ENCODE measurements at regions not wholly inside any gene's neighbourhood (a gene's known extent, or its start where the extent isn't known, plus 50 kb on each side); places are given as distances from the start of the nearest gene placed in this dataset.

DNA sequence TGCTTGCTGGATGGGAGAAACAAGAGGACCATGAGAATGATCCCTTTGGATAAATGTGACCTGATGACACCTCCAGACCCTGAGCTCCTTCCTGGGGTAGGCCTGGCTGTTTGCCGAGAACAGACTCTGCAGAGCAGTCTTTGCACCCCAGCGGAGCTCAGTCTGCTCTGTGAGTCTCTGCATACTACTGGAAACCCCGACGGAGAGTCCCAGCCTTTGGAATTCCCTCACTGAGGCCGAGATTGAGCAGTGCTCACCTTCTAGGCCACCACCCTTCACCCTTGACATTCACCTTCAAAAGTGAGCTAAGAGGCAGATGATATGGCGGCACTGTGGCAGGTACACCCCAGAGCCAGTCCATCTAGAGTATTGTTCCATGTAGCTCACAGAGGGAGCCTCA lies 172.2 kb upstream of the CDH13 start:
- CTCF ChIA-PET (ENCODE audit: low intra/inter-chr PET ratio): no interaction called here
- no peak overlapping the region for H3K27ac ChIP-seq (ENCODE audit: extremely low read depth, low read depth, low read length)
- H3K9ac ChIP-seq (ENCODE audit: insufficient read depth in 1 of 2, low read depth in 2 of 2, low read length in 2 of 2): no peak overlapping the region
- no peaks in the 10 kb centered on the region for H3K9me3 ChIP-seq (replicated peaks; ENCODE audit: control insufficient read depth, insufficient read depth, low read depth, low read length)
- no peaks in the 10 kb centered on the region for H3K4me1 ChIP-seq (replicated peaks in 1 of 2; ENCODE audit: control insufficient read depth in 2 of 2, insufficient read depth in 2 of 2, low read length in 2 of 2)
- H3K9me1 ChIP-seq (ENCODE audit: control insufficient read depth, insufficient read depth, low read length): no peaks in the 10 kb centered on the region
- TF ChIP-seq GTF2E2 (tag; IDR thresholded peaks at IDR 0.05) (no peak), ZNF75A (CRISPR knock-in tag; IDR thresholded peaks at IDR 0.05) (no peak), NFIC (IDR thresholded peaks at IDR 0.05) (no peak), NCOA1 (IDR thresholded peaks at IDR 0.05; ENCODE audit: low read depth) (no peak), PHTF2 (CRISPR knock-in tag; IDR thresholded peaks at IDR 0.05) (no peak)
- TF ChIP-seq, protein P1, sequence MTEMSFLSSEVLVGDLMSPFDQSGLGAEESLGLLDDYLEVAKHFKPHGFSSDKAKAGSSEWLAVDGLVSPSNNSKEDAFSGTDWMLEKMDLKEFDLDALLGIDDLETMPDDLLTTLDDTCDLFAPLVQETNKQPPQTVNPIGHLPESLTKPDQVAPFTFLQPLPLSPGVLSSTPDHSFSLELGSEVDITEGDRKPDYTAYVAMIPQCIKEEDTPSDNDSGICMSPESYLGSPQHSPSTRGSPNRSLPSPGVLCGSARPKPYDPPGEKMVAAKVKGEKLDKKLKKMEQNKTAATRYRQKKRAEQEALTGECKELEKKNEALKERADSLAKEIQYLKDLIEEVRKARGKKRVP (CRISPR knock-in tag; IDR thresholded peaks at IDR 0.05): no peak
- TF ChIP-seq, protein P2, sequence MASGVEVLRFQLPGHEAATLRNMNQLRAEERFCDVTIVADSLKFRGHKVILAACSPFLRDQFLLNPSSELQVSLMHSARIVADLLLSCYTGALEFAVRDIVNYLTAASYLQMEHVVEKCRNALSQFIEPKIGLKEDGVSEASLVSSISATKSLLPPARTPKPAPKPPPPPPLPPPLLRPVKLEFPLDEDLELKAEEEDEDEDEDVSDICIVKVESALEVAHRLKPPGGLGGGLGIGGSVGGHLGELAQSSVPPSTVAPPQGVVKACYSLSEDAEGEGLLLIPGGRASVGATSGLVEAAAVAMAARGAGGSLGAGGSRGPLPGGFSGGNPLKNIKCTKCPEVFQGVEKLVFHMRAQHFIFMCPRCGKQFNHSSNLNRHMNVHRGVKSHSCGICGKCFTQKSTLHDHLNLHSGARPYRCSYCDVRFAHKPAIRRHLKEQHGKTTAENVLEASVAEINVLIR (CRISPR knock-in tag; IDR thresholded peaks at IDR 0.05): no peak
- H3K36me3 ChIP-seq (ENCODE audit: control insufficient read depth, insufficient read depth, low read length): no peaks in the 10 kb centered on the region
- BruUV-seq (replicated peaks): no TSS peak
- H3K79me2 ChIP-seq (ENCODE audit: control insufficient read depth, insufficient read depth, low read length): no peaks in the 10 kb centered on the region
- in situ Hi-C loops (cut with MboI): no loop called here
- H3K4me2 ChIP-seq (ENCODE audit: insufficient read depth, low read length): no peak overlapping the region
- no peak overlapping the region for H3K4me3 ChIP-seq
- ATAC-seq (no peak), FAIRE-seq (no peak), DNase-seq (ENCODE audit: extremely low read depth in 1 of 4, low spot score in 3 of 4) (no peak)
- H2AFZ ChIP-seq (ENCODE audit: low read depth, low read length): no peak overlapping the region
- intact Hi-C loops (cut with micrococcal nuclease): loop anchor here (10.0 kb wide), 1 partner anchor 990 kb away; no protein-coding TSS in a partner anchor
- H3K27me3 ChIP-seq (ENCODE audit: control insufficient read depth in 2 of 2, insufficient read depth in 2 of 2, low read length in 2 of 2): no peaks in the 10 kb centered on the region
- no peaks in the 10 kb centered on the region for H4K20me1 ChIP-seq (replicated peaks; ENCODE audit: control insufficient read depth, insufficient read depth, low read length)
- POLR2A ChIA-PET: interaction anchor here (0.6 kb wide), 1 partner anchor 1604 kb away, joined by 3 read pairs; no protein-coding TSS in a partner anchor
- WGBS (ENCODE audit: insufficient coverage, low coverage, missing lambda C conversion rate): 0% methylated on average over 6 of the region's 6 CpGs

All from K562 (cell line).